Right renal cortex interstitium (tissue), 3 donors: ENCODE measurements at regions not wholly inside any gene's neighbourhood (a gene's known extent, or its start where the extent isn't known, plus 50 kb on each side); places are given as distances from the start of the nearest gene placed in this dataset.
"Not testable (repeated sequence)": the region's sequence is repeated elsewhere in the genome, so short reads cannot be mapped to it uniquely, and the experiment has no call there.

Source experiments
- DNase-seq, 3 donors: peaks; one replicate each; pipeline ENCODE4 v3.0.0-alpha.2; 2013; ENCODE audit warnings: low read depth in 3 of 3, low spot score in 2 of 3

- no peak for DNase-seq
Observed at GRCh38 chrX:137646472-137646871, 80.5 kb downstream of the ZIC3 start.

GRCh38 chrX:137651647-137652046 lies 85.7 kb downstream of the ZIC3 start:
- DNase-seq, result no peak

- no peak for DNase-seq
Observed at GRCh38 chrX:137652086-137652485, 86.2 kb downstream of the ZIC3 start.

GRCh38 chrX:137654481-137654880 lies 88.6 kb downstream of the ZIC3 start:
- DNase-seq, result no peak

- DNase-seq, result no peak
Observed at GRCh38 chrX:137667776-137668175, 101.8 kb downstream of the ZIC3 start.

- no peak for DNase-seq
Observed at GRCh38 chrX:137684591-137684990, 118.7 kb downstream of the ZIC3 start.

GRCh38 chrX:137695417-137695816 lies 129.5 kb downstream of the ZIC3 start:
- DNase-seq, result no peak

- no peak for DNase-seq
Observed at GRCh38 chrX:137707348-137707747, 141.4 kb downstream of the ZIC3 start.

- no peak for DNase-seq
Observed at GRCh38 chrX:137742846-137743245, 176.9 kb downstream of the ZIC3 start.

- no peak for DNase-seq
Observed at GRCh38 chrX:137743414-137743813, 177.5 kb downstream of the ZIC3 start.

GRCh38 chrX:137746289-137746688 lies 180.4 kb downstream of the ZIC3 start:
- no peak for DNase-seq

GRCh38 chrX:137747244-137748043 lies 181.5 kb downstream of the ZIC3 start:
- DNase-seq, result no peak

GRCh38 chrX:137748827-137749226 lies 182.9 kb downstream of the ZIC3 start:
- DNase-seq, result no peak

GRCh38 chrX:137749246-137749645 lies 183.3 kb downstream of the ZIC3 start:
- no peak for DNase-seq

- no peak for DNase-seq
Observed at GRCh38 chrX:137771537-137771936, 205.6 kb downstream of the ZIC3 start.

- DNase-seq, result no peak
Observed at GRCh38 chrX:137792214-137792613, 226.3 kb downstream of the ZIC3 start.

GRCh38 chrX:137797926-137798325 lies 232.0 kb downstream of the ZIC3 start:
- DNase-seq, result not testable (repeated sequence)

GRCh38 chrX:137823257-137823656 lies 257.3 kb downstream of the ZIC3 start:
- DNase-seq, result no peak

GRCh38 chrX:137847376-137847775 lies 281.4 kb downstream of the ZIC3 start:
- no peak for DNase-seq

- no peak for DNase-seq
Observed at GRCh38 chrX:137848266-137848905, 282.5 kb downstream of the ZIC3 start.

- DNase-seq, result no peak
Observed at GRCh38 chrX:137852502-137852901, 286.6 kb downstream of the ZIC3 start.

- DNase-seq, result no peak
Observed at GRCh38 chrX:137855490-137855889, 289.6 kb downstream of the ZIC3 start.
